GM21515 (cell line): ENCODE measurements at regions not wholly inside any gene's neighbourhood (a gene's known extent, or its start where the extent isn't known, plus 50 kb on each side); places are given as distances from the start of the nearest gene placed in this dataset.
"Not testable (repeated sequence)": the region's sequence is repeated elsewhere in the genome, so short reads cannot be mapped to it uniquely, and the experiment has no call there.

Experiments
- ATAC-seq: cut with Tn5 transposase; IDR thresholded peaks from one replicate; pipeline ENCODE4 v1.9.1; 2021; ENCODE audit not compliant: unreplicated experiment

DNA sequence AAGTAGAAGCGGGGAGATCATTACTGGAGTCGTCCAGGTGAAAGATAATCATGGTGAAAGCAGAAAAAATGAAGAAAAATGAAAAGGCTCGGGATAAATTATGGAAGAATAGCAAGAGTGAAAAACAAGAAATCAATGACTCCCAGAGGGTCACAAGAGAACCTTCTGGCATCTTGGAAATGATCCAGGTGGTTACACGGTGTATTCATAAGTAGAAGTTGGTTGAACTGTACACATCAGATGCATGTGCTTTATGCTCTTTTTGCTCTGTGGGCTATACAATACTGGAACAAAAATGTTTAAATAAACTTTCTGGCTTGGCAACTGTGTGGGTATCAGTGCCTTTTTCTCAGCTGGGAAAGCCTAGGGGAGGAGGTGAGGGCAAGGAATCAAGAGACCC lies 348.9 kb downstream of the RND3 start:
- no peak for ATAC-seq

DNA sequence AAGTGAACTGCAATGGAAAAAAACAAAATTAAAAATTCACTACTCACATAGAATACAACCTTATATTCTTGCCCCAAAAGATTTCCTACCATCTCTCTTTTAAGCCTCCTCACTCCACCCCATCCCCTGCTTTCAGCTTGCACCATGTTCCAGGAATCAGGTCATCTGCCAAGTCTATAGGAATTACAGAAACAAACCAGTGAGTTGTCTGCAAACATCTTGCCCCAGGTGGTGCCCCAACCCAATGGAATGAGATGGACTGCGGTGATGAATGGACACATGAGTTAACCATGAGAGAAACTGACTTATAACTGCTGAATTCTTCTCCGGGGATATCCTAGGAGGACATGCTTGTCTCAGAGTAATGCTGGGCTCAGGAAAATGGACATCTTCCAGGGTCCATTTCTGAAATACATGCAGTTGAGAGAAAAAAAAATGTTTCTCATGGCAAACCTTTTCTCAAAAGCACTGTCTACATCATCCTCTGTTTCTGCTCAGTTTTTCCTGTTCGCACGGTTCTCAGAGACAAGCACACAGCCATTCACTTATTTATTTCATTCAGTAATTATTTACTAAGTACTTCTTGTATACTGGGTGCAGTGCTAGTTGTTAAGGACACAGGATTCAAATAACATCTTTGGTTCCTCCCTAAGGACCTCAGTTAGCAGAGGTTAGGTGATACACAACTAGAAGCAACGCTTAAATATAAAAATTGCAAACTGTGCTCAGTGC lies 350.0 kb downstream of the RND3 start:
- no peak for ATAC-seq

DNA sequence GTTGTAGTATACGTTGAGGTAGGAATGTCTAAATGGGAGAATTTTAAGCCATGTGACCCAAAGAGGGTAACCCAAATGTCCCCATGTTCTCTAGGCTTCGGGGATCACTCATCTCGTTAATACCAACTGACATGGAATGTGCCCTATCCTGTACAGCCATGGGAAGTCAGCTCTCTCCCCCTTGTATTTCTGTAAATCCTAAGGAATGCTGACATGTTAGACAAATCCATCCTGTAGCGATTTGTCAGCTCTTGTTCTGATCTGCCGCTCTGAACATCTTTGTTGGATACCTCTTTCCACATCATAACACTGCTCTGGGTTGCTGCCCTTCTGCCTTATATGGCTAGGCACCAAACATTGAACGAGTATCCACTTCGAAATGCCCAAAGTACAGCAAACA lies 350.6 kb downstream of the RND3 start:
- ATAC-seq, result no peak

DNA sequence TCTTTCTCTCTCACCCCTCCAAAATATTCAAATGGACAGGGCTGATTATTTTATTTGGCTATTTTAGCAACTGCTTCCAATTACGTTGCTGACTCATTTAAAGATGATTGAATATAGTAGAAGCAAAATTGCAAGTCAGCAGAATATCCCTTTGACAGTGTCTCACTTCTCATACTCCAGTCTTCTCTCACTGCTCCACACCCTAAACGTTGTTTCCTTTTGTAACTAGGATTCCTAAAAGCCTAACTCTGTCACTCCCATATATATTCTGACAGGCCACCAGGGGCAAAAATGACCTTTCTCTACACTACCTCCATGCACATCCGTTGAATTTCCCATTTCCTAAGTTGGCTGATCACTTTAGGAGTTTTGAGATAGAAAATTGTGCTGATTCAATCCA lies 351.1 kb downstream of the RND3 start:
- ATAC-seq, result no peak

DNA sequence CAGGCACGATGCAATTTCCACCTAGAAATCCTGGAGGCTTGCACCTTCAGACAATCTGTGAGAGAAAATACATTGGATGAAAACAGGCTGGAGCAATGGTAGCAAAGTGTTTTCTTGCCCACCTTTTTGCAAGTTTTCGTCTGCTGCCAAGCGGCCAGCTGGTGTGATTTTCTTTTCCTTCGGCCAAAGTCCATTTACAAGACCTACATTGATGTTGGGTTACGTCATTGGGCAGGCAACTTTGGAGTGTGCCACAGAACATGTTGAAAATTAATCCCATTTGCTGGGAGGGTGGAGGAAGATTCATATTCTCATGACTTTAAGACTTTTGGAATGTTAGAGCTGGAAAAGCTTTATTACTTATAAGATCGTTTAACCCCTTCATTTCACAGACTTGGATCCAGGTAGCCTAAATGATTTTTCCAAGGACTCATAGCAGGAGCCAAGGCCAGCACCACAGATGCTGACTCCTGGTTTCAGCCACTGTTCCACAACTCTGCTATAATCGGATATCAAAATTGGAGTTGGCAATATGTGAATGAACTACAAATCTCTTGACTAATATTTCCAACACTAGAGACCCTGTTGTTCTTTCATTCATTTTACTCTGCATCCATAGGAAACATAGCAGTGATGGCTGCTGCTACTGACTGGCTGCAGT lies 352.1 kb downstream of the RND3 start:
- ATAC-seq, result no peak

DNA sequence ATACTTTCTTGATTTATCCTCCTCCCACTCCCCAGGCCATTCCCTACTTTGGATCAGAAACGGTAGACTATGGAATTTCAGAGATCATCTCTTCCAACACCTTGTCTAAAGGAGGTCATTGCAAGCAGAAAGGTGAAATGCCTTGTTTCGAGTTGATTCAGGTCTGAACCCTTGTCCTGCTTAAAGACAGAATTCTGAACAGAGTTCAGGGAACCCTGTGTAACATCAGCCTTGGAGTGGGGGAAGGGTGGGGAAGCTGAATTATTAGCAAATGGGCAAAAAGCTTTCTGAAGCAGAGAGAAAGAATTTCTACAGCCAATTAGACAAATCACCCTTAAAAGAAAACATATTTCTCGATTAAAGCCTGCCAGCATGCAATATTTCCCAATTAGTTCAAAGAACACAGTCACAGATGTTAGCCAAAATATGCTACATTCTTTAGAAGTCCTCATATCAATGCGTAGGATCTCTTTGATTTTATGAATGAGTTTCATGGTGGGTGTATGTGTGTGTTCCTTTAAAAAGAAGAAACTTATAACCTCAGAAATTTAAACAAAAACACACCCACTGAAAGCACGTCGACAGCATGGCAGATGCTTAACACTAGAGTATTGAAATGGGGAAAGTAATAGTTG lies 353.1 kb downstream of the RND3 start:
- ATAC-seq, result no peak

DNA sequence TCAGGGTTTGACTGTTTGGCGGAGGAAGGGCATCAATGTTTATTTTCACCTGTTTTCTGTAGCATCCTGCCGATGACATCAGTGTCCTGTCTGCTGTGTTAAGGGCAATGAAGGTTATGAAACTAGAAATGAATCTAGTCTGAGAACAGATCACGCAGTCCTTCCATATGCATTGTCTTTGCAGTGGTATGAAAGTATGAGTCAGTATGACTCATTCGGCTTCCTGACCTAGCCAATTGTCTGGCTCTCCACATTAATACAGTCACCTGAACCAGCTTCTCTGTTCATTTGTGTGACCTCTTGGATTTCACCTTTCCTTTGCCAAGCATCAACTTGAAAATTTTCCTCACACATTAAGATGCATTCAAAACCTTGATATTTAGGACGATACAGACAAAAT lies 353.8 kb downstream of the RND3 start:
- peak; percentile 91 for ATAC-seq

DNA sequence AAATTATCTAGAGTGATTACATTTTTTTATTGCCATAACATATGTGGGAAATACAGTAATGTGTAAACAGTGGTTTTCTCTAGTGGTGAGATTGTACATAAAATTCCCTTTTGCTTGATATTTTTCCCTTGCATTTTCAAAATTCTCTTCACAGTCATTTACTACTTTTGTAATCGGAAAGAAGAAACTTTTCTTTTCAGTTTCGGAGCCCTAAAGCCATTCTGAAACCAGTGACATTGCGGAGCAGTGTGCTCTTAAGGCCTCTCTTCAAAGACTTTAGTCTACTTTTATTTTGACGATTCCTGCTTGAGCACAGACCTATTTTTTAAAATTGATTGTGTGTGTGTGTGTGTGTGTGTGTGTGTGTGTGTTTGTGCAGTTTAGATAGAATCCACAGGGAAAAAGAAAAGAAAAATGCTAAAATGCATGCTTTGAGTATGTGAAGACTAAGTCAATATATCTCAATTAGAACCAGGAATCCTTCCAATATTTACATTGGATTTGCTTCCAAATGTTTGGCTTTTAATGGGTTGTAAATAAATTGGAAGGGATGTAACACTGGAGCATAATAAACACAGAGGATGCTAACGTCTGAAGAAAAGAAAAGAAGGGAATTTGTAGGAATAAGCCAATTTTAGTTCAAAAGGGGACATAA lies 357.4 kb downstream of the RND3 start:
- ATAC-seq, result no peak

DNA sequence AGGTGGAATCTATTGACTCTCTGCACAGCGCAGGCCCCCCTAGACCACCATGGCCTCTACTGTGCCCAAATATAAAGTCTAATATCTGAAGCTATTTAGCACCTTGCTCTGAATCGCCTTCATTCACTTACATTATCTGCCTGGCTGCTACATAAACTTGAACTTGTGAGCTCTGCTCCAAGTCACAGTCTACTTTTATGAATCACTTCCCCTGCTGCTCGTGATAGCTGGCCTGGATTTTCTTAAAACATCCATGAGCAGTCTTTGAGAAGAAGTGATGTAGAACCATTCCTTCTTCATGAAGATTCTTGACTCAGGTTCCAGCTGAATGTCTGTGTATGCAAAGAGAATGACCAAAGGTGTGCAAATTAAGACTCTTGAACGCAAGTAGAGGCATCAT lies 359.5 kb downstream of the RND3 start:
- ATAC-seq, result no peak

DNA sequence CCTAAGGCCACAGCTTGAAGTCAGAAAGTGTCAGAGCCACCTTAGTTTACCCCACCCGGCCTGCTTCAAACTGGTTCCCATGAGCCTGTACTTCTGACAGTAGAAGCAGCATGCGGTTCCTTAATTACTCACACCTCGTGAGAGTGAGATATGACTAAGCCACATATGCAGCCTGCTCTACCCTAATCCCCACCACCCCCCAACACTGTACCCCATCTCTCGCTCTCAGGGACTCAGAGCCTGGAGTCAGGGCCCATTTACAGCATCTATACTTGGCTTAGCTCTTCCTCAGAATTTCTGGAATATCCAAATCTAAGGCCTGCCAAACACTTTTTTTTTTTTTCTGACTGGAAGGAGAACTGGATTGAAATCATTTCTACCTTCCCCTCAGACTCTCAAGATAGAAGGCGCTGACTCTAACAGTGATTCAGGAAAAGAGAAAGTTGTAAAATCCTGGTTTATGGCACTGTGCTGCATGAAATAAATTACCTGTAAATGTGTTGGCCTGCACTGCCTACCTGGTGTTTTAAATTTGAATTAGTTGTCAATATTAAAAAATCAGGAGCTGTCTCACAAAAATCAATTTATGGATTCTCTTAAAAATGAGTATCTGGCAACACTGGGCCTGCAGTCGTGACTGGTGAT lies 360.0 kb downstream of the RND3 start:
- no peak for ATAC-seq

DNA sequence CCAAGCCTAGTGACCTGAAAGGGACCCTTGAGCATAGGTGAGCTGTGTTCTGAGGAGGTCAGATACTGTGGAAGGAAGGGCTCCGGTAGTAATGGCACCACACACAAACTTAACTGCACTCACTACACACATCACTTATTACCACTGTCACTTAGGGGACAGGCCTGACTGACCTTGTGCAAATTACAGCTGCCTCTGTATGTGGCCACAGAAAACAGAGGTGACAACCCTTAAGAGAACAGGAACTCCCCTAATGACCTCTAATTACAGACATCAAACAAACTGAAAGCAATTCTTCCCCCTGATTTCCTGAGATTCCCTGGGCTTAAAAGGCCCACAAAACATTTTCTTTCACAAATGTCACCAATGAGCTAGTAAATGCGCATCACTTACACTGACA lies 360.6 kb downstream of the RND3 start:
- no peak for ATAC-seq

DNA sequence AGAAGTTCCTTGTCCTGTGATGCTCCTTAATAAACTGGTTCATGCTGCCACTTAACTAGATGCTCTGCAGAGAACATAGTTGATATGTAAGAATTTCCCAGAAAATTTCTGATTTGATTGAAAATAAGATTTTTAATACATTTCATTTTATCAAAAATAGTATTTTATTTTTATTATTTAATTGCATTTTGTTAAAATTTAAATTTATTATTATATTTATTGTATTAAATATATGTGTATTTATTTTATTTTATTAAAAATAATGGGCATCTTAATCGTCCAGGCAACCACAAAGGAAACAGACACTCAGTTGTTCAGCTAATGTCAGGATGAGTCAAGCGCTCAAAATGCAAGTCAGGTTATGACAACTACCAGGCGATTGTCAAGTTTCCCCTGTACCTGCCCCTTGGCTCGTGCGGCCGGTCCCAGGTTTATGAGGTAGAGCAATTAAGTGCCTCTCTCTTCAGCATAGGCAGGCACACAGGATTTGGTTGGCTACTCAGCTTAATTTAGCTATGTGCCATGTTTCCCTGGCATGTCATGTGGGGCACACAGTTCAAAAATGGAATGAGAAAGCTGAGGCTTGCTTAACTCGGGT lies 361.2 kb downstream of the RND3 start:
- no peak for ATAC-seq

DNA sequence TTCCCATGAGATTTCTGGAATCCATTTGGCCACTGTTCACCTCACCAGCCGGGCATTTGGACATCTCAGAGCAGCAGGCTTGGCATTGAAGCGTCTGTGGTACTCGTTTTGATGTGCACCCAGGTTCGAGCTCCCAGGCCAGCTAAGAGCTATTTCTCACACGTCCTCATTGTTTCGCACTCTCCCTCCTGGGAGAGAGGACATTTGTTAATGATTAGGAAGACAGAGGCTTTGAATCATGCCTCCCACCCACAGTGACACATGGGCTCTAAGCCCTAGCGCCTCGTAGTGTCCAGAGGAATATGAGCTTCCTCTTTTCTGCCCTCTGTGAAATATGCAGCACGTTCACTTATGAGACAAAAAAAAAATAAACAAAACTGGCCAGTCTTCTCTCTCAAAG lies 361.8 kb downstream of the RND3 start:
- ATAC-seq, result no peak

DNA sequence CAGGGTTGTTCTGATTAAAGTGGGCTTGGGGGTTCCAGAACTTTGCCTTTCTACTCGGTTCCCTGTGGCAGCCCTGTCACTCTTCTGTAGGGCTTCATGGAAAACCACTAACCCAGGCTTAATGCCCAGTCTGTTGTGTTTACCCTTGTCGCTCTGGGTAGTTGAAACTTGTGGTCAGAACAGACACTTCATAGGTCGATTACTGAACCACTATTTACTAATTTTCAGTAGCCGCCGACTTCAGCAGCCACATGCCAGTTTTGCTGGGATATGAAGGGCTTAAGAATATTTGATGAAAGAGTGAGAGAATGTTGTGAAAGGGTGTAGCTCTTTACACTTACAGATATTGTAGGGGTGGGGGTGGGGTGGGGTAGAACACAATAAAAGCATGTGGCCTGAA lies 362.3 kb downstream of the RND3 start:
- ATAC-seq, result no peak

DNA sequence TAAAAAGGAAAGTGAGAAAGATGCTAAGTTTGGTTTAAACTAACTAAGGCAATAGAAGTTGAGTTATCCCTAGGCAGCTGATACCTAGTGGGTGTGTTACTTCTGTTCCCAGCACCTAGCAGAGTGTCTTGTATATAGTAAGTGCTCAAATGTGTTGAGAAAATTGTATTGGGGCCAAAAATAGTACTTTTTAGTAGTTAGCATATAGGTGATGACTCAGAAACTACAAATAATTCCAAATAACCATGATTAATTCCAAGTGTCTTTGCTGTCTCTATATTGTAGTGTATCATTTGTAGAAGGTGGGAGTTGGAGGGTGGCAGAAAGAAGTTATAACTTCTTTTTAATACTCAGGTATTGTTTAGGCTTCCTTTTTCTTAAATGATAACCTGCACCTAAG lies 362.7 kb downstream of the RND3 start:
- ATAC-seq, result no peak

DNA sequence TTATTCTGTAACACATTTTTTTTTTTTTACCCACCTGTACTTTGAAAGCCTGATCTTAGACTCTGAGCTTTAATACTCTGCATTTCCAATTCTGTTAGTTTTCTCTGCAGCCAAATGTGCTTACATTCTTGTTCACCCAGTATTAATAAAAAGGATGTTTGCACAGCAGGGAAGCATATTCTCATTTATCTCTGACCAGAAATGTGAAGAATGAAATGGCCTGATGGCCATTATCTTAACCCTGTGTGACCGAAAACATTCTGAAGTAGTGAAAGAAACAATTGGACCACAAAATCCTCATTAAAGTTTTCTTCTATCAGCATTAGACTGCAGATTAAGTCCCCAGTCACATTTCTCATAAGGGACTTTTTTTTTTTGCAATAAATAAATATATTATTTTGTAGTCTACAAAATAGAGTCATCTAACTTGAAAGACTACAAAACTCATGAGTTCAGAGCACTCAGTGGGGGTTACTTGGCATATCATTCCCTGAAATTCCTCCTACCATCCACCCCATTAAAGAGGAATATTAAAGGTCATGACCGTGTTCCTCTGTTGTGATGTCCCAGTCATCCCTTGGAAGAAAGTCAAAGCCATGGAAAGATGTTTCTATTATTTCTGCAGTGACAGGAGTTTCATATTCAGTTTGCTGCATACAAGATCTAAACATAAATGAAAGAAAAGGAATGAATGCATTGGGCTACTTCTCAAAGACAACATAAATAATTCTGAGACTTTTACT lies 364.4 kb downstream of the RND3 start:
- ATAC-seq, result no peak

DNA sequence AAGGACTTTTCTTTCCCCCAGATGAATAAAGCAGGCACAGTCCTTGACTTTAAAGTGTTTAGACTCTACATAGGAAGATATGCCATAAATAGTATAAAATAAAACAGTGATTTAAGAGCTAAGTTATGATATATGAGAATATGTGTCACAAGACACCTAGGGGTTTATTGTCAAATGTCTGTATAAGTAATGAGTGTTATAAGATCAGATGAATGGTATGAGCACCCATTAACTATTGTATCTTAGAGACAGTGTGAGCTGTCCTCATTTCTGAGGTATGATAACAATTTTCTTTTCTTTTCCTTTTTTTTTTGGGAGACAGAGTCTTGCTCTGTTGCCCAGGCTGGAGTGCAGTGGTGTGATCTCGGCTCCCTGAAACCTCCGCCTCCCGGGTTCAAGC lies 365.3 kb downstream of the RND3 start:
- ATAC-seq, result no peak

DNA sequence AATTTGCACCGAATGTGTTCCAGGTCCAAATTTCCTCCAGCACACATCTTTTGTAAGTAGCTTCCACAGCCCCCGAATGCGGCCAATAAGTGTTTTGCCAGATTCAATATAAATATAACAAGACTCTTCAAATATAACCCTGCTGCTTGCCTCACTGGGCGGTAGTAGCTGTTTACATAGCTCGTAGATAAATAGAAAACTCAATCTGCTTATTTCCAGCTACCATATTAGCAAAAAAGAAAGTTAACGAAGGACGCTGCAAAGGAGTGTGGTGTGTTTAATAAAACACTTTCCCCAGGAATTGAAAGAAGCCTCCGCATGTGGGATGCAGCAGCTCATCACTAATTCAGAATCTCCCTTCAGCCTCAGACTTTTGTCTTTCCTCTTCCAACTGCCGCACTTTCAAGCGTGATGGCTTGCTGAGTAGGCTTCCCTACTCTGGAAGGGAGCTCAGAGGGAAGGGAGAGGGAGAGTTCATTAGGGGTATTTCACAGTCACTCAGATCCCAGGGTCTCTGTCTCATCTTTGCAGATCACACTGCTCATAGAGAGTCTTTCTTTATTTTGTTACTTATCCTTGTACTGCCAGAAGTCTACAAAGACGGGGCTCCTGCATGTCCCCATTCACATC lies 367.0 kb downstream of the RND3 start:
- no peak for ATAC-seq

DNA sequence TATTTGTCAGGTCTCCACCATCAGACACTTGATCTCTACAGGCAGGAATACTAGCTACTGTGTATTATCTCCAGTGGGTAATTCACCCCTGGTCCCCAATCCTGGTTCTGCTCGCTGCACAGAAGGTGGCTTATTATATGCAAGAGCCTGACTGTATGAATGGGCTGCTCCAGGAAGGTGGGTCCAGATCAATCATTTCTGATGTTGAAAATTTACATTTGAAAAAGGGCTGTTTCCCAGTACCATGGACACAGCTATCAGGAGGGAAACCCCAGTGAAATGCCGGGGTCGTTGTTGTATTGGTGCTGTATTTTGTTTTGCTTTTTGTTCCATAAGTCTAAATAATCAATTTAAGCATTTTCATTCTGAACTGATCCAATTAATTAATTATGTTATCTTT lies 367.6 kb downstream of the RND3 start:
- no peak for ATAC-seq

DNA sequence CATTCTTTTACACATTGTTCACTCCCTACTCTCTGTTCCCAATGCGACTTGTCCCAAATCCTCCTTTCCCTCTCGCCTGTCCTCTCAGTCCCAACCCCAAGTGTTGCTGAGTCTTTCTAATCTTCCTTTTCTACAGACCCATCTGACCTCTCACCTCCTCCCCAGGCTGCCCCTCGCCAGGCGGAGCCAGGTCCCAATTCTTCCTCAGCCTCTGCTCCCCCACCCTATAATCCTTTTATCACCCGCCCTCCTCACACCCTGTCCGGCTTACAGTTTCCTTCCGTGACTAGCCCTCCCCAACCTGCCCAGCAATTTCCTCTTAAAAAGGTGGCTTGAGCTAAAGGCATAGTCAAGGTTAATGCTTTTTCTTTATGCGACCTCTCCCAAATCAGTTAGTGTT lies 373.4 kb downstream of the RND3 start:
- not testable (repeated sequence) for ATAC-seq
